WTC11 (cell line): ENCODE measurements at regions not wholly inside any gene's neighbourhood (a gene's known extent, or its start where the extent isn't known, plus 50 kb on each side); places are given as distances from the start of the nearest gene placed in this dataset.

Experiments used
- ATAC-seq: fragments of 200-7000 bp; cut with Tn5 transposase; 2 replicates; pipeline ENCODE4 v1.10.0; 2021; ENCODE audit warnings: mild to moderate bottlenecking, moderate library complexity
- CTCF ChIA-PET: fragments of 300-600 bp; sonication (Branson Sonifier 250); formaldehyde crosslinking; loops from one replicate; lab custom pipeline; 2021; ENCODE audit warnings: antibody characterized with exemption; lab: Charles Lee
- POLR2A ChIA-PET: fragments of 350-600 bp; sonication (Branson Sonifier 250); formaldehyde crosslinking; loops from one replicate; lab custom pipeline; 2021; ENCODE audit warnings: antibody characterized with exemption; lab: Charles Lee
- DNase-seq: peaks from one replicate; pipeline ENCODE4 v3.0.0; 2021; ENCODE audit warnings: low spot score
- H3K27ac Mint-ChIP-seq: 2 replicates; pipeline ENCODE4 v1.8.0; 2021; ENCODE audit warnings: mixed read lengths
- H3K27me3 Mint-ChIP-seq: 2 replicates; pipeline ENCODE4 v1.8.0; 2021; ENCODE audit warnings: low read depth, mild to moderate bottlenecking, moderate library complexity, mixed read lengths
- H3K36me3 Mint-ChIP-seq: 2 replicates; pipeline ENCODE4 v1.8.0; 2021; ENCODE audit warnings: mixed read lengths
- H3K4me1 Mint-ChIP-seq: 2 replicates; pipeline ENCODE4 v1.8.0; 2022; ENCODE audit warnings: mixed read lengths
- H3K4me3 Mint-ChIP-seq: 2 replicates; pipeline ENCODE4 v1.8.0; 2021; ENCODE audit warnings: mild to moderate bottlenecking, moderate library complexity, mixed read lengths
- H3K9me3 Mint-ChIP-seq: 2 replicates; pipeline ENCODE4 v1.8.0; 2021; ENCODE audit warnings: mixed read lengths
- AFF4 ChIP-seq: sonication (generic); formaldehyde crosslinking; IDR thresholded peaks from 2 replicates; pipeline ENCODE4 v1.8.1; 2023; ENCODE audit warnings: mild to moderate bottlenecking, missing genetic modification reagents, borderline replicate concordance
- ATF2 ChIP-seq: sonication (generic); formaldehyde crosslinking; IDR thresholded peaks from 2 replicates; pipeline ENCODE4 v1.8.1; 2022; ENCODE audit warnings: low read depth, missing genetic modification reagents, borderline replicate concordance
- E2F4 ChIP-seq: sonication (generic); formaldehyde crosslinking; IDR thresholded peaks from 2 replicates; pipeline ENCODE4 v1.8.1; 2022; ENCODE audit warnings: low read depth, mild to moderate bottlenecking, moderate library complexity, missing genetic modification reagents, borderline replicate concordance
- IRF2 ChIP-seq: sonication (generic); formaldehyde crosslinking; IDR thresholded peaks from 2 replicates; pipeline ENCODE4 v1.8.0; 2022; ENCODE audit warnings: low read depth, missing genetic modification reagents, borderline replicate concordance
- MAX ChIP-seq: sonication (generic); formaldehyde crosslinking; IDR thresholded peaks from 2 replicates; pipeline ENCODE4 v1.8.0; 2022; ENCODE audit warnings: mild to moderate bottlenecking, missing genetic modification reagents
- MXD4 ChIP-seq: fragments of 250-450 bp; sonication (Bioruptor Pico); IDR thresholded peaks from 2 replicates; pipeline ENCODE4 v1.8.0; 2021; ENCODE audit warnings: mild to moderate bottlenecking, moderate library complexity, borderline replicate concordance
- MYBL2 ChIP-seq: sonication (generic); formaldehyde crosslinking; IDR thresholded peaks from 2 replicates; pipeline ENCODE4 v1.8.1; 2023; ENCODE audit warnings: mild to moderate bottlenecking, moderate library complexity, missing genetic modification reagents
- NFE2L1 ChIP-seq: sonication (generic); formaldehyde crosslinking; IDR thresholded peaks from 2 replicates; pipeline ENCODE4 v1.8.1; 2023; ENCODE audit warnings: missing genetic modification reagents
- PREB ChIP-seq: sonication (generic); formaldehyde crosslinking; IDR thresholded peaks from 2 replicates; pipeline ENCODE4 v1.8.1; 2022; ENCODE audit warnings: mild to moderate bottlenecking, missing genetic modification reagents, moderate library complexity, borderline replicate concordance
- RELA ChIP-seq: sonication (generic); formaldehyde crosslinking; IDR thresholded peaks from 2 replicates; pipeline ENCODE4 v1.8.1; 2022; ENCODE audit warnings: missing genetic modification reagents, mild to moderate bottlenecking, borderline replicate concordance
- SOX15 ChIP-seq: fragments of 250-450 bp; sonication (Bioruptor Pico); IDR thresholded peaks from 2 replicates; pipeline ENCODE4 v1.9.0; 2021; ENCODE audit warnings: mild to moderate bottlenecking
- TCF7 ChIP-seq: sonication (generic); formaldehyde crosslinking; IDR thresholded peaks from 2 replicates; pipeline ENCODE4 v1.8.0; 2022; ENCODE audit warnings: mild to moderate bottlenecking, low read depth, missing genetic modification reagents, moderate library complexity
- USF2 ChIP-seq: sonication (generic); formaldehyde crosslinking; IDR thresholded peaks from 2 replicates; pipeline ENCODE4 v1.8.1; 2023; ENCODE audit warnings: mild to moderate bottlenecking, missing genetic modification reagents, moderate library complexity
- ZBTB21 ChIP-seq: sonication (generic); formaldehyde crosslinking; IDR thresholded peaks from 2 replicates; pipeline ENCODE4 v1.8.1; 2023; ENCODE audit warnings: mild to moderate bottlenecking, missing genetic modification reagents, borderline replicate concordance
- ZBTB43 ChIP-seq: sonication (generic); formaldehyde crosslinking; IDR thresholded peaks from 2 replicates; pipeline ENCODE4 v1.8.1; 2023; ENCODE audit warnings: mild to moderate bottlenecking, missing genetic modification reagents
- ZNF138 ChIP-seq: sonication (generic); formaldehyde crosslinking; conservative IDR thresholded peaks from 2 replicates; pipeline ENCODE4 v1.8.1; 2022; ENCODE audit warnings: mild to moderate bottlenecking, moderate library complexity, missing genetic modification reagents
- ZNF232 ChIP-seq: sonication (generic); formaldehyde crosslinking; IDR thresholded peaks from 2 replicates; pipeline ENCODE4 v1.8.0; 2022; ENCODE audit warnings: mild to moderate bottlenecking, missing genetic modification reagents

- POLR2A ChIA-PET = no interaction called here
- DNase-seq = no peak
- CTCF ChIA-PET = interaction anchor here (1.1 kb wide), 1 partner anchor 116 kb away, joined by 3 read pairs; no protein-coding TSS in a partner anchor
Measured at GRCh38 chr2:239905884-239906654, 119.1 kb downstream of the NDUFA10 start.

More at GRCh38 chr2:239905884-239906654, 119.1 kb downstream of the NDUFA10 start:
- H3K9me3 Mint-ChIP-seq = peaks cover 14% of the 10 kb centered on the region
- TF ChIP-seq USF2 (CRISPR knock-in tag) = no peak
- no peak for TF ChIP-seq IRF2 (CRISPR knock-in tag)
- TF ChIP-seq AFF4 (CRISPR knock-in tag) = no peak
- TF ChIP-seq PREB (CRISPR knock-in tag) = no peak
- TF ChIP-seq MYBL2 (CRISPR knock-in tag) = no peak
- TF ChIP-seq MXD4 = no peak
- TF ChIP-seq E2F4 = no peak
- TF ChIP-seq ZNF232 = no peak
- TF ChIP-seq ATF2 = no peak
- no peak for TF ChIP-seq RELA (CRISPR knock-in tag)
- no peak for TF ChIP-seq TCF7
- no peak for TF ChIP-seq MAX (CRISPR knock-in tag)
- no peak for TF ChIP-seq ZBTB43 (CRISPR knock-in tag)
- TF ChIP-seq ZNF138 (CRISPR knock-in tag) = no peak
- TF ChIP-seq SOX15 (CRISPR knock-in tag) = no peak
- TF ChIP-seq NFE2L1 (CRISPR knock-in tag) = no peak
- no peak for TF ChIP-seq ZBTB21 (CRISPR knock-in tag)
- TF ChIP-seq, all 79 proteins: peak for 0
- ATAC-seq = no peak
- Mint-ChIP-seq H3K27me3 (peaks cover 4% of the 10 kb centered on the region; the same call in 1 of the 2 replicates), H3K4me1 (peaks cover 25% of the 10 kb centered on the region), H3K27ac (no peak overlapping the region), H3K4me3 (no peak overlapping the region), H3K36me3 (peaks cover 8% of the 10 kb centered on the region)
